ENCODE measurements at regions not wholly inside any gene's neighbourhood (a gene's known extent, or its start where the extent isn't known, plus 50 kb on each side); places are given as distances from the start of the nearest gene placed in this dataset.

- no peak for DNase-seq (ENCODE audit: low read depth in 3 of 3)
These were observed 230.9 kb upstream of the SULF2 start for GRCh38 chr20:48015943-48016723.

- DNase-seq (ENCODE audit: low read depth in 3 of 3), result no peak
These were observed 230.0 kb upstream of the SULF2 start for GRCh38 chr20:48015141-48015910.

GRCh38 chr20:48012401-48012974 is 227.2 kb upstream of the SULF2 start:
- no peak for DNase-seq (ENCODE audit: low read depth in 3 of 3)

DNA sequence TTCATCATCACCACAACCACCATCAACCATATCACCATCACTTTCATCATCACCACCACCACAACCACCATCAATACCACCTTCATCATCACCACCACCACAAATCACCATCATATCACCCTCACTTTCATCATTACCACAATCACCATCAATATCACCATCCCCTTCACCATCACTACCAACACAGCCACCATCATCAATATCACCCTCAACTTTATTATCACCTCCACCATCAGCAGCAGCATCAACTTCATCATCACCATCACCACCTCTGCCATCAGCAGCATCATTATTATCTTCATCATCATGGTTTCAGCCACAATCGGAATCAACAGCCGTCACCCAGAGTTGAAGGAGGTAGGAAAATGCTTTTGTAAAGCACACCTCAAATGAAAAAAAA is 225.7 kb upstream of the SULF2 start:
- DNase-seq (ENCODE audit: low read depth in 3 of 3), result no peak

- DNase-seq (ENCODE audit: low read depth in 3 of 3), result no peak
These were observed 225.3 kb upstream of the SULF2 start for GRCh38 chr20:48010623-48011022.

DNA sequence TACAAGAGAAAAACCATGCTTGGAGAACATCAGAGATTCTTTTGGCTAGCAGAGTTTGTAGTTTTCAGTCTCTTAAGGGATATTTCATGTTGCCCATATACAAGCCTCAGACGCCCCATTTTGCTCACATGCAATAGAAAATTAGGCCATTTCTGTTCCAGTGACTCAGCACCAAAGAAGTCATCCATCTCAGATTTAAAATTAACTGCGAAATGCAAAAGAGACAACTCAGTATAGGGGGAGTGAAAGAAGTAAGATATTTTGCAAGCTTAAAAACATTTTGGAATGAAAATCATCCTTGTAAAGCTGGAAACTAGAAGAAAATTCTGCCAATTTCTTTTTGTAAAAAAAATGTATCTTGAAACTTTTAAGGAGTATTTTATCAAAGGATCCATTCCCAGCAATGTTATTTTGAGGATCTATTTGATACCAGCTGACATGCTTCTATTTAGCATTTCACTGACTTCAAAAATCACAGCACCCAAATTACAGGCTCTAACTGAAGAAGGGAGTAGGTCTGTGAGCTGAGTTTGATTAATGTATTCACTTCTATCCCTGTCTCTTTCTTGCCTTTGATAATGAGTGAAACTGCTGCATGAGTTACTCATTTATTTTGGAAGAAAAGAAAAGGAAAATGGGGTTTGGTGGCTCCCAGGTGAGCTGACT is 223.7 kb upstream of the SULF2 start:
- DNase-seq (ENCODE audit: low read depth in 3 of 3), result no peak

DNA sequence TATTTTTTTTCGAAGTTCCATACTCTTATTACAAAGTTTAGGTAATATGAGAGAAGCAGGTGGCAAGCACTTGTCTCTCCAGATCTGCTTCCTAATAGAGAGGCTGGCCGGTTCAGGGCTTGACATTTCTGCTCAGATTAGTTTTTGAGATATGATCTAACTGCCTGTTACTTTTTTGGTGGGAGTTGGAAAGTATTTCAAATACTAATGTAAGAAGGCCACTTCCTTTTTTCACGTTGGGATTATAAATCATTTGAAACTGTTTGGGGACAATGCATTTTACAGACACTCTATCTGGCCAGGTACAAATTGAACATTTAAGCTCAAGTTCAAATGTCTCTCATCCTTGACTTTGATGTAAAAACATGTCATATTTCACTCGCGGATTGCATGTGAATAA is 222.1 kb upstream of the SULF2 start:
- no peak for DNase-seq (ENCODE audit: low read depth in 3 of 3)

GRCh38 chr20:48006036-48006833 is 221.0 kb upstream of the SULF2 start:
- no peak for DNase-seq (ENCODE audit: low read depth in 3 of 3)

DNA sequence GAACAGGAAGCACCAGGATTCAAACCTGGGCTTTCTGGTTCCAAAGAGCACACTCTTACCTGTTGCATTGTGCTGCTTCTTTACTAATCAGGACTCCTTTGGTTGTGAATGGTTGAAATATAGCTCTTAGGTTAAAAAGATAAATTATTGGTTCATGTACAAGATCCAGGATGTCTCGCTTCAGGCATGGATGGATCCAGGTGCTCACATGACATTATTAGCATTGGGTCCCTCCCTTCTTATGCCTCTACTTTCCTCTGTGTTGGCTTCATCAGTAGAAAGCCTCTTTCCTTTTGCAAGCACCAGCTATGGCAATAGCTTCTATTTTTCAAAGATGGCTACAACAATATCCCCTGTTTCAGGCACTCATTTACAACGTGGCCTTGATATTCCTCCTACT is 217.7 kb upstream of the SULF2 start:
- DNase-seq (ENCODE audit: low read depth in 3 of 3), result no peak

DNA sequence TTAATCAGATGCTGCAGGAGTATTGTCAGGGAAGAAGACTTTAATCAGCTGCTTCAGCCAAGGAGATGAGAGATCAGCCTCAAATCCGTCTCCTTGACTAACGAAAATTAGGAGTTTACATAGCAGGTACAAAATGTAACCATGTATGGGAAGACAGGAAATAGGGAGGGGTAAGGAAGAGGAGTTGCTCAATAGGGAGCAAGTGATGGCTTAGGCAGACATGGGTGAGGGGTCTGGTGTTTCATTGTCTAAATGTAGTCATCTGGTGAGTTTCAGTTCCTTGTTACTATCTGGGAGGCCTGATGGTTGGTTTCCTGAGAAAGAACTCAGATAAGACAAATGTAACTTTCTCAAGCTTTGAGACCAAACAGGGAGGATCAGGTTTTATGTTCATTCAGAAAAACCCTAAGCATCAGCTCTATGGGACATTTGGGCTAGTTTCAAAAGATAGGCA is 217.3 kb upstream of the SULF2 start:
- DNase-seq (ENCODE audit: low read depth in 3 of 3), result no peak

DNA sequence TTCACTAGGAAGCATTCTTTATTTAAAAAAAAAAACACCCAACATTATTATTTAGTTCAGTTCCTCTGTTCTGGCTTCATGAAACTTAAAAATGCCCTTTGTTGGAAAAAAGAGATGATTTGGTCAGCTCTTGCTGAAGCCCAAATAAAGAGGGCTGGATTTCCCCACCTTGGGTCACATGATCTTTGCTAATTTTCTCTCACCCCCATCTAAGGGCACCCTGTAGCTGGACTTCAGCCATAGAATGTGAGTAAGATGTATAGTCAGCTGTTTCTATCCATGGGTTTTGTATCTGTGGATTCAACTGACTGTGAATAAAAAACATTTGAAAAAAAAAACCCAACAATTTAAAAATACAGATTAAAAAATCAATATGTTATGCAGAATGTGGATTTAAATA is 213.9 kb upstream of the SULF2 start:
- no peak for DNase-seq (ENCODE audit: low read depth in 3 of 3)

- no peak for DNase-seq (ENCODE audit: low read depth in 3 of 3)
These were observed 213.5 kb upstream of the SULF2 start for GRCh38 chr20:47998736-47999135.

DNA sequence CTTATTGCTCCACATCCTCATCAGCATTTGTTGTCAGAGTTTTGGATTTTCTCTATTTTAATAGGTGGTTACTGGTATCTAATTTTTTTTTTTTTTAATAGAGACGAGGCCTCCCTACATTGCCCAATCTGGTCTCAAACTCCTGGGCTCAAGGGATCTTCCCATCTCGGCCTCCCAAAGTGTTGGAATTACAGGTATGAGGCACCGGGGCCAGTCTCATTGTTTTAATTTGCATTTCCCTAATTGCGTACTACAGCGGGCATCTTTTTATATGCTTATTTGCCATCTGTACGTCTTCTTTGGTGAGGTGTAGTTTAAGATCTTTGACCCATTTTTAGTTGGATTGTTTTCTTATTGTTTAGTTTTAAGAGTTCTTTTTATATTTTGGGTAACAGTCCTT is 210.4 kb upstream of the SULF2 start:
- DNase-seq (ENCODE audit: low read depth in 3 of 3), result no peak

DNA sequence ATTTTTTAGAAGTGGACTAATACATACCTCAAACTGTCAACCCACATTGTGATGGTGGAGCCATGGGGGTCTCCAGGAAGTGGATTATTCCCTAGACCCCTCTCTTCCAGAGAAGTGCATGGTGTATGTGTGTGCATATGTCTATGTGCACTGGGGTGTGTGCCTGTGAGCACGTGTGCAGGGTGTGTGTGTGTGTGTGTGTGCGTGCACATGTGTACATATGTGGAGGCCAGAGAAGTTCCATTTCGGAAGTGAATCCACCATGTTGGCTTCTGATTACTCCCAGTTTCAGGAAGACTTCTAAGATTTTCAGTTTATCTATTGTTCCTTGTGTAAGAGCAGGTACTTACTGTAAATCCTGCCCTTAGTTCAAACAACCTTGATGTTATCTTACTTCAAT is 208.5 kb upstream of the SULF2 start:
- DNase-seq (ENCODE audit: low read depth in 3 of 3), result no peak

GRCh38 chr20:47993035-47993755 is 207.9 kb upstream of the SULF2 start:
- DNase-seq (ENCODE audit: low read depth in 3 of 3), result no peak

DNA sequence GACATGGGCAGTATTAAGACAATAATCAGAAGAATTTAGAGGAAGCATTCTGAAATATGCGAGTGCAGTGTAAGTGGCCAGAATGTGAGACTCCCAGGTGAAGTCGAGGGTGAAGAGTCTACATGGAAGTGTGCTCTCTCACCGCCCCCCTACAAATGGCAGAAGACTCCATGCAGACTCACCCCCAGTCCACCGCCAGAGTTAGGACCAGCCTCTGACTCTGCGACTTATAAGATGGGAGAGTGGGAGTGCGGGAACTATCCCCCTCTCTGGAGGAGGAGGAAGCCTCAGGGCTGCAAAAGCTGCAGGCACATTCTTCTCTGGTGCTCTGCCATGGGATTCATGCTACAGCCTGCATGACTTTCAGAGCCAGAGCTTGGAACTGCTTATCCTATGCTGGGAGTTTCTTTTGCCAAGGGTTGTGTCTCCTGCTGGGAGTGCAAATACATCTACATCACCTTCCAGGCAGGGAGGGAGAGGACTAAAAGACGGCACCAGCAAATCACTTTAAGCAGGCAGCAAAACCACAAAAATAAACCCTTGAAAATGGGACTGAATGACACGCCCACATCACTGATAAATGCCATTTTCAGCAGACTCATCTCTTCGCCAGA is 206.7 kb upstream of the SULF2 start:
- no peak for DNase-seq (ENCODE audit: low read depth in 3 of 3)

- DNase-seq (ENCODE audit: low read depth in 3 of 3), result no peak
These were observed 205.3 kb upstream of the SULF2 start for GRCh38 chr20:47990507-47991150.

GRCh38 chr20:47989957-47990356 is 204.7 kb upstream of the SULF2 start:
- no peak for DNase-seq (ENCODE audit: low read depth in 3 of 3)

- no peak for DNase-seq (ENCODE audit: low read depth in 3 of 3)
These were observed 203.4 kb upstream of the SULF2 start for GRCh38 chr20:47988676-47989075.

Data from stimulated activated CD4-positive, alpha-beta T cell treated with anti-CD3 and anti-CD28 coated beads, TNF-alpha, amount 100 ng/mL, for 48 hours (primary cell).